ENCODE measurements at regions not wholly inside any gene's neighbourhood (a gene's known extent, or its start where the extent isn't known, plus 50 kb on each side); places are given as distances from the start of the nearest gene placed in this dataset.

DNA sequence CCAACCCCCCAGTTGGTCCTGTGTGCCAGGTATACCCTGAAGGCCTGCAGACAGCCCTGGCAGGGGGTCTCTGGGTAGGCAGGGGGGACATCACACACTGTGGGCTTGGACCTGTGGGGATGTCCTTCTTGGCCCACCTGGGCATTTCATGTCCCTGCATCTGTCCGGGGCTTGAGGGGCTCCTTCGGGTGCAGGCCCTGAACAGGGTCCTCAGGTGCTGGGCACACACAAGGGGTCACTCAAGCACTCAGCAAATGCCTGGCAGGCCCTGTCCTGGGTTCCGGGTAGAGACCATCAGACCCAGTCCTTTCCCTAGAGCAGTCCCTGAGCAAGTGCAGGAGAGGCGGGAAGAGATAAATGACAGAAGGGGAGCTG, 70.5 kb upstream of the WNT11 start:
- TF ChIP-seq, protein P1, sequence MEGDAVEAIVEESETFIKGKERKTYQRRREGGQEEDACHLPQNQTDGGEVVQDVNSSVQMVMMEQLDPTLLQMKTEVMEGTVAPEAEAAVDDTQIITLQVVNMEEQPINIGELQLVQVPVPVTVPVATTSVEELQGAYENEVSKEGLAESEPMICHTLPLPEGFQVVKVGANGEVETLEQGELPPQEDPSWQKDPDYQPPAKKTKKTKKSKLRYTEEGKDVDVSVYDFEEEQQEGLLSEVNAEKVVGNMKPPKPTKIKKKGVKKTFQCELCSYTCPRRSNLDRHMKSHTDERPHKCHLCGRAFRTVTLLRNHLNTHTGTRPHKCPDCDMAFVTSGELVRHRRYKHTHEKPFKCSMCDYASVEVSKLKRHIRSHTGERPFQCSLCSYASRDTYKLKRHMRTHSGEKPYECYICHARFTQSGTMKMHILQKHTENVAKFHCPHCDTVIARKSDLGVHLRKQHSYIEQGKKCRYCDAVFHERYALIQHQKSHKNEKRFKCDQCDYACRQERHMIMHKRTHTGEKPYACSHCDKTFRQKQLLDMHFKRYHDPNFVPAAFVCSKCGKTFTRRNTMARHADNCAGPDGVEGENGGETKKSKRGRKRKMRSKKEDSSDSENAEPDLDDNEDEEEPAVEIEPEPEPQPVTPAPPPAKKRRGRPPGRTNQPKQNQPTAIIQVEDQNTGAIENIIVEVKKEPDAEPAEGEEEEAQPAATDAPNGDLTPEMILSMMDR (IDR thresholded peaks at IDR 0.05), result no peak
- no peak for TF ChIP-seq POLR2A (IDR thresholded peaks at IDR 0.05)
- Histone ChIP-seq H3K36me3 (no peaks in the 10 kb centered on the region), H3K4me1 (peaks cover 0 to 9% of the 10 kb centered on the region in 2 donors), H3K9me3 (no peaks in the 10 kb centered on the region), H3K27me3 (no peaks in the 10 kb centered on the region), H3K27ac (no peak overlapping the region), H3K4me3 (replicated peaks in 1 of 3) (no peak overlapping the region)
- 80 to 93% methylated on average over 1 to 3 of the region's 4 CpGs for WGBS, 2 donors
- no peak for DNase-seq
- intact Hi-C loops (cut with DNase I), result no loop called here

DNA sequence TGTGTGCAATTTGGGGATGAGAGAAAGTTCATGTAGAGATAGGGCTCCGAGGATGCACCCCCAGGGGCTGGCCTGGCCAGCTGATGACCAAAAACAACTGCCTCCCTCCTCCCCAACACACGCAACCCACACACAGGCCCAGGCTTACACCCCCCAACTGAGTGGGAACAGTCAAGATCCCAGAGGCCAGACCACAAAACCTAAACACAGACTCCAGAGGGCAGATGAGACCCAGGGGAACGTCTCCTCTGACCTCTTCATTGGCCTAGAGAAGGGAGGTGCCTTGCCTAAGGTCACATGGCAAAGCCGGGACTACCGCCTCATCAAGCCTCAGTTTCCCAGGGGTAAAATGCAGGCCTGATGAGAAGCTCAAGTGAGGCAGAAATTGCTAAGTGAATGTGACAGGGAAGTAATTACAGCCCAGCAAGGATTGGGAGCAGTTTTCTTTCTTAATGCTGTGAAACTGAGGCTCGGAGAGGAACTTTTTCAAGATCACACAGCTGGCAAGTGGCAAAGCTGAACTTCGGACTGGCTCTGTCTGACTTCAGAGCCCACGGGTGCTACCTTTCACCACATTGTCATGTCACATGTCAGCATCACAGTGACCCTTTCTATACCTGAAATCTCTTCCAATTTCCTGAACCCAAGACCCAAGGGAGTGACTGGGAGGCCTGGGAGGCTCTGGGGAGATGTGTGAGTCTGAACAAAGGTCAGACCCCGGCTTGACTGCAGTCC, 69.9 kb upstream of the WNT11 start:
- WGBS, 2 donors, result 60 to 90% methylated on average over 8 to 9 of the region's 9 CpGs
- peaks cover 0 to 9% of the 10 kb centered on the region in 2 donors for H3K4me1 ChIP-seq
- TF ChIP-seq, protein P1 (IDR thresholded peaks at IDR 0.05), result no peak
- no peak for TF ChIP-seq POLR2A (IDR thresholded peaks at IDR 0.05)
- H3K9me3 ChIP-seq, result no peaks in the 10 kb centered on the region
- H3K27me3 ChIP-seq, result no peaks in the 10 kb centered on the region
- intact Hi-C loops (cut with DNase I), result no loop called here
- no peaks in the 10 kb centered on the region for H3K36me3 ChIP-seq
- no peak overlapping the region for H3K4me3 ChIP-seq (replicated peaks in 1 of 3)
- no peak overlapping the region for H3K27ac ChIP-seq
- DNase-seq, result no peak

DNA sequence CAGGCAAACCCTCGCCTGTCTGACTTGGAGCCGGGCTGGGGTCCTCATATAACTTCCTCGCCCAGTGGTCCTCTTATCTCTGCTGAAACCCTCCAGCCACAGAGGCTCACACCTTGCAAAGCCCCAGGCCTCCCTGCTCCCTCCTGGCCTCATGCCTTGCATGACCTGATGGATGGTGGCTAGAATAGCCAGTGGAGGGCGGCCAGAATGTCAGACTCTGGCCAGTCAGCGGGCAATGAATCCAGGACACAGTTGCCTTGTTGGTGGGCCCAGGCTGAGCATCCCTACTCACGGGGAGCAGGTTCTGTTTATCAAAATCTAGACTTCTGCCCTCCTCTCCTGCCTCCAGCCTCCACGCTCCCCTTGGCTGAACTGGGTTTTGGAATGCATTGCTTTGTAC, 69.1 kb upstream of the WNT11 start:
- H3K27ac ChIP-seq, result no peak overlapping the region
- no peak for DNase-seq
- intact Hi-C loops (cut with DNase I), result no loop called here
- no peaks in the 10 kb centered on the region for H3K36me3 ChIP-seq
- no peak overlapping the region for H3K4me3 ChIP-seq (replicated peaks in 1 of 3)
- H3K4me1 ChIP-seq, result peaks cover 0 to 9% of the 10 kb centered on the region in 2 donors
- H3K27me3 ChIP-seq, result no peaks in the 10 kb centered on the region
- no peaks in the 10 kb centered on the region for H3K9me3 ChIP-seq
- 95 to 97% methylated on average over 7 of the region's 7 CpGs for WGBS, 2 donors
- TF ChIP-seq, protein P1 (IDR thresholded peaks at IDR 0.05), result no peak
- no peak for TF ChIP-seq POLR2A (IDR thresholded peaks at IDR 0.05)

DNA sequence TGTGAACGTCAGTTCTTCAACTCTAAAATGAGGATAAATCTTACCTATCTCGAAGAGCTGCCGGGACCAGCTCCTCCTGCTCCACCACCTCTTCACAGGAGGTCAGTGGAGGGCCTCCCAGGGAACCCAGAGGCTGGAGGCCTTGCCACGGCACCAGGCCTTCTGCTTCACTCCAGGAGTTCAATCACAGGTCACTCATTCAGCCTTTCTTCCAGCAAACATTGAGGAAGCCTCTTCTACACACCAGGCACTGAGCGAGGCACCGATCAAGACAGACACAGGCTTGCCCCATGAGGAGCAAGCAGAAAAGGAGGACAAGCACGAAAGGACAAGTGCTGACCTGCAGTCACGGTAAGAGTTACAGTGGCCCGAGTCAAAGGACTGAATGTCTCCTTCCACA, 64.8 kb upstream of the WNT11 start:
- Histone ChIP-seq H3K27me3 (no peaks in the 10 kb centered on the region), H3K4me1 (no peaks in the 10 kb centered on the region), H3K27ac (no peak overlapping the region), H3K36me3 (no peaks in the 10 kb centered on the region), H3K9me3 (no peaks in the 10 kb centered on the region), H3K4me3 (replicated peaks in 1 of 3) (no peak overlapping the region)
- 73 to 83% methylated on average over 9 of the region's 9 CpGs for WGBS, 2 donors
- intact Hi-C loops (cut with DNase I), result no loop called here
- DNase-seq, result no peak
- no peak for TF ChIP-seq POLR2A (IDR thresholded peaks at IDR 0.05)
- TF ChIP-seq, protein P1 (IDR thresholded peaks at IDR 0.05), result no peak

DNA sequence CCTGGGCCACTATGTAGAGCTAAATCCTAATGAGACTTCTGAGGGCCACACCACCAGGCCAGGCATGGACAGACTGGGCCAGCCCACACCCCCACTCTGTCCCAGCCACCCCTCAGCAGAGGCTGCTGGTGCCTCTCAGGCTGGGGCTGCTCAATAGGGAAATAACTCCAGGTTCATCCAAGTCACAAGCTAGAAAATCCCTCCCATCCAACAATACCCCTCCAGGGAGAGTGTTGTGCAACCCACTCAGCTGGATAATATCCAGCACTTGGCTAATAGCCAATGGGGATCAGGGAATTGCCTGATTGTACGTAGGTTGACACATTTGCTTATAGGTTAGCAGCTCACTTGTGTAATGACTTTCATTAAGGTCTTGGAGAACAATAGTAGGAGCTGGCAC, 64.1 kb upstream of the WNT11 start:
- DNase-seq, result no peak
- H3K4me1 ChIP-seq, result no peaks in the 10 kb centered on the region
- H3K27me3 ChIP-seq, result no peaks in the 10 kb centered on the region
- no peak overlapping the region for H3K4me3 ChIP-seq (replicated peaks in 1 of 3)
- H3K27ac ChIP-seq, result peak overlapping the region; percentile 21 to 65 (median 28)
- H3K9me3 ChIP-seq, result no peaks in the 10 kb centered on the region
- no peaks in the 10 kb centered on the region for H3K36me3 ChIP-seq
- intact Hi-C loops (cut with DNase I), result no loop called here
- WGBS, 2 donors, result 90 to 100% methylated on average over 1 of the region's 1 CpG
- no peak for TF ChIP-seq POLR2A (IDR thresholded peaks at IDR 0.05)
- TF ChIP-seq, protein P1 (IDR thresholded peaks at IDR 0.05), result no peak

Data from thyroid gland (tissue), 4 donors.